MM.1S (cell line): ENCODE measurements at regions not wholly inside any gene's neighbourhood (a gene's known extent, or its start where the extent isn't known, plus 50 kb on each side); places are given as distances from the start of the nearest gene placed in this dataset.

Experiments used
- DNase-seq: peaks from one replicate; pipeline ENCODE4 v3.0.0-alpha.2; 2015
- H2AFZ ChIP-seq: fragments of 300-600 bp; sonication (generic); 2 replicates; pipeline ENCODE4 v1.6.0; 2016; ENCODE audit warnings: antibody characterized with exemption, low read length
- H3F3A ChIP-seq: fragments of 300-600 bp; sonication (generic); 2 replicates; pipeline ENCODE4 v1.6.1; 2016; ENCODE audit warnings: mild to moderate bottlenecking, antibody characterized with exemption, low read length, moderate library complexity, mixed read lengths; ENCODE audit not compliant: insufficient read depth
- H3K27ac ChIP-seq: fragments of 300-600 bp; sonication (generic); 2 replicates; pipeline ENCODE4 v1.5.1; 2016; ENCODE audit warnings: mild to moderate bottlenecking, low read length
- H3K27me3 ChIP-seq: fragments of 300-600 bp; sonication (generic); replicated peaks from 2 replicates; pipeline ENCODE4 v1.6.0; 2016; ENCODE audit warnings: low read length; ENCODE audit not compliant: insufficient read depth
- H3K36me3 ChIP-seq: fragments of 300-600 bp; sonication (generic); replicated peaks from 2 replicates; pipeline ENCODE4 v1.6.1; 2016; ENCODE audit warnings: mild to moderate bottlenecking, low read length, mixed read lengths; ENCODE audit not compliant: insufficient read depth
- H3K4me1 ChIP-seq: fragments of 300-600 bp; sonication (generic); 2 replicates; pipeline ENCODE4 v1.6.1; 2016; ENCODE audit warnings: low read length, mixed read lengths
- H3K4me2 ChIP-seq: fragments of 300-600 bp; sonication (generic); 2 replicates; pipeline ENCODE4 v1.6.0; 2016; ENCODE audit warnings: low read depth, low read length
- H3K4me3 ChIP-seq: fragments of 300-600 bp; sonication (generic); 2 replicates; pipeline ENCODE4 v1.5.1; 2016; ENCODE audit warnings: low read length, mixed read lengths
- H3K79me2 ChIP-seq: fragments of 300-600 bp; sonication (generic); 2 replicates; pipeline ENCODE4 v1.6.1; 2016; ENCODE audit warnings: mixed run types, low read length, mixed read lengths
- H3K9ac ChIP-seq: fragments of 300-600 bp; sonication (generic); 2 replicates; pipeline ENCODE4 v1.6.1; 2016; ENCODE audit warnings: low read length, mixed read lengths
- H3K9me2 ChIP-seq: fragments of 300-600 bp; sonication (generic); replicated peaks from 2 replicates; pipeline ENCODE4 v1.6.1; 2016; ENCODE audit warnings: mild to moderate bottlenecking, low read length, mixed read lengths; ENCODE audit not compliant: insufficient read depth
- H3K9me3 ChIP-seq: fragments of 300-600 bp; sonication (generic); replicated peaks from 2 replicates; pipeline ENCODE4 v1.6.1; 2016; ENCODE audit warnings: mild to moderate bottlenecking, low read length, mixed read lengths; ENCODE audit not compliant: insufficient read depth
- H4K20me1 ChIP-seq: fragments of 300-600 bp; sonication (generic); 2 replicates; pipeline ENCODE4 v1.6.1; 2016; ENCODE audit warnings: mild to moderate bottlenecking, low read length, moderate library complexity, mixed read lengths; ENCODE audit not compliant: insufficient read depth
- EZH2 ChIP-seq: fragments of 300-600 bp; sonication (generic); optimal IDR thresholded peaks from 2 replicates; pipeline ENCODE3; 2017; ENCODE audit warnings: low read depth, mild to moderate bottlenecking, antibody characterized with exemption, low read length, mixed read lengths
- EZH2phosphoT487 ChIP-seq: fragments of 300-600 bp; sonication (generic); IDR thresholded peaks from 2 replicates; pipeline ENCODE4 v1.6.1; 2018; ENCODE audit warnings: antibody characterized with exemption, low read length
- TF ChIP-seq, protein P1 (sequence below): fragments of 300-600 bp; sonication (generic); IDR thresholded peaks from 2 replicates; pipeline ENCODE4 v1.5.1; 2016; ENCODE audit warnings: antibody characterized with exemption, low read length, mixed read lengths

DNA sequence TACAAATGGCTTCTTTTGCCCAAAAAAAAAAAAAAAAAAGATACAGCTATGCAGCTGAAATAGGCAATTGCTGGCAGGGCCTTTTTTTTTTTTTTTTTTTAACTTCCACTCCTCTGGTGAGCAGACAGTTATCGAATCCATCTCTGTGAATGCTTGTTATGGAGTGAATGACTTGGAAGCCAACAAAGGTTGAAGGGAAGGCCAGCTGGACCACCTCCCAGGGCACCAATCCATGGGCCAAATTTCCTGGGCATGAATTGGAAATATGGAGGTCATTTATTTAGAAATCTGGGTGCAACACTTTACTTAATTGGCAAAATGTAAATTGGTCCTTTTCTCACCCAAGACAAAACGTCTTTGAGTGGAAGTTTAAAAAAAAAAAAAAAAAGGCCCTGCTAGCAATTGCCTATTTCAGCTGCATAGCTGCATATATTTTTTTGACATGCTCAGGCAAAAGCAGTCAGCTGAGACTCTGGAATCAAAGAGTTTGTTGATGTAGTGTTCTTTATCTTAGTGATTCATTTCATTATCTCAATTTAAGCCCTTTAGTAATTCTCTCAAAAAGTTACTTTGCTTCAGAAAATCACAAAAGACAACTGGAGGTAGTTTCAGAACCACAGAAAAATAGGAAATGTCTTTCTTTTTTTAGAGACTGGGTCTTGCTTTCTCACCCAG, 392.2 kb upstream of the KLF4 start:
- H2AFZ ChIP-seq: no peak overlapping the region

DNA sequence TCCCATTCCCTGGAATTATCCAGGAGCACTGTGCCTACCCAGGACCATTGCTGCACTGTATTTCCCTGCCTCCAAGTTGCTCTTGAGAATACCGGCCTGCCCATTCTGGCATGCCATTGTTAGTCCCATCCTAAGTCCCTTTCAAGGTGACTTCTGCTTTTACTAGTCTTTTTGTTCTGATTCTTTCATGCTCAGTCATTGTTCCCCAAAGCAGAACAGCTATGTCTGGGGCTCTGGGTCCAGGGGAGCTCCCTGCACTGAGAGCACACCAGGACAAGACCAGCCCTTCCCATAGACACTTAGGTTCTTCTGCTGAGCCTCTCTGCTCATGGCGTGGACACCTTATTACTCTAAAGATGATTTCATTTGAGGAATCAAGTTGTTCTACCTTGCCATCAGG, 388.9 kb upstream of the KLF4 start:
- H3K4me3 ChIP-seq: no peak overlapping the region
- no peak overlapping the region for H2AFZ ChIP-seq
- H3K4me2 ChIP-seq: no peak overlapping the region
- TF ChIP-seq, protein P1, sequence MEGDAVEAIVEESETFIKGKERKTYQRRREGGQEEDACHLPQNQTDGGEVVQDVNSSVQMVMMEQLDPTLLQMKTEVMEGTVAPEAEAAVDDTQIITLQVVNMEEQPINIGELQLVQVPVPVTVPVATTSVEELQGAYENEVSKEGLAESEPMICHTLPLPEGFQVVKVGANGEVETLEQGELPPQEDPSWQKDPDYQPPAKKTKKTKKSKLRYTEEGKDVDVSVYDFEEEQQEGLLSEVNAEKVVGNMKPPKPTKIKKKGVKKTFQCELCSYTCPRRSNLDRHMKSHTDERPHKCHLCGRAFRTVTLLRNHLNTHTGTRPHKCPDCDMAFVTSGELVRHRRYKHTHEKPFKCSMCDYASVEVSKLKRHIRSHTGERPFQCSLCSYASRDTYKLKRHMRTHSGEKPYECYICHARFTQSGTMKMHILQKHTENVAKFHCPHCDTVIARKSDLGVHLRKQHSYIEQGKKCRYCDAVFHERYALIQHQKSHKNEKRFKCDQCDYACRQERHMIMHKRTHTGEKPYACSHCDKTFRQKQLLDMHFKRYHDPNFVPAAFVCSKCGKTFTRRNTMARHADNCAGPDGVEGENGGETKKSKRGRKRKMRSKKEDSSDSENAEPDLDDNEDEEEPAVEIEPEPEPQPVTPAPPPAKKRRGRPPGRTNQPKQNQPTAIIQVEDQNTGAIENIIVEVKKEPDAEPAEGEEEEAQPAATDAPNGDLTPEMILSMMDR: no peak
- no peak for TF ChIP-seq EZH2phosphoT487
- no peak for TF ChIP-seq EZH2
- H4K20me1 ChIP-seq: no peaks in the 10 kb centered on the region
- H3K36me3 ChIP-seq: no peaks in the 10 kb centered on the region
- peaks cover 12% of the 10 kb centered on the region for H3K4me1 ChIP-seq
- no peak for DNase-seq
- H3K9me2 ChIP-seq: no peaks in the 10 kb centered on the region
- H3K9ac ChIP-seq: no peak overlapping the region
- H3K9me3 ChIP-seq: no peaks in the 10 kb centered on the region
- H3K27me3 ChIP-seq: no peaks in the 10 kb centered on the region
- H3F3A ChIP-seq: no peaks in the 10 kb centered on the region
- no peak overlapping the region for H3K27ac ChIP-seq
- no peaks in the 10 kb centered on the region for H3K79me2 ChIP-seq

More for the DNA sequence above, 392.2 kb upstream of the KLF4 start:
- H3K9ac ChIP-seq: no peak overlapping the region
- TF ChIP-seq EZH2 (no peak), EZH2phosphoT487 (no peak)
- TF ChIP-seq, protein P1: no peak
- H3K4me2 ChIP-seq: no peak overlapping the region
- no peaks in the 10 kb centered on the region for H3K27me3 ChIP-seq
- DNase-seq: no peak
- H3K9me2 ChIP-seq: no peaks in the 10 kb centered on the region
- H3K4me1 ChIP-seq: no peaks in the 10 kb centered on the region
- no peak overlapping the region for H3K27ac ChIP-seq
- H3K36me3 ChIP-seq: no peaks in the 10 kb centered on the region
- H3K9me3 ChIP-seq: no peaks in the 10 kb centered on the region
- H3K79me2 ChIP-seq: no peaks in the 10 kb centered on the region
- no peak overlapping the region for H3K4me3 ChIP-seq
- H3F3A ChIP-seq: no peaks in the 10 kb centered on the region
- H4K20me1 ChIP-seq: no peaks in the 10 kb centered on the region

DNA sequence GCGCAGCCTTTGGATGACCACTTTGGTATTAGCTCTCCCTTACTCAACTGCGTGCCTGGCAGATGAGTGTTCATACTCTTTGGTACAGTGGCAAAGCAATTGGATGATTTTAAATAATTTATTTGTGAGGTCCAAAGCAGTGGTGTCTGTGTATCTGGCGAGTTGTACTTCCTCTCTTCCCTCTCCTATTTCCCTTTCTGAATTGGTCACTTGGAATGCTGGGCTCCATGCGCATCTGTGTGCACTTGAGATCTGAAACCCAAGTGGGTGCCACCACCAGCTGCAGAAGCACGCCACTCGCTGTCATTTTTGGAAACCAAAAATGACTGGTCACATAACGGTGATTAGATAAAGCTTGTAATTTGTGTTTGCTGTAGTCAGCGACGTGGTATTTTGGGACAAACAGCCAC, 386.0 kb upstream of the KLF4 start:
- H3K36me3 ChIP-seq: no peaks in the 10 kb centered on the region
- no peaks in the 10 kb centered on the region for H3K79me2 ChIP-seq
- DNase-seq: no peak
- H3K9ac ChIP-seq: no peak overlapping the region
- H3K9me3 ChIP-seq: no peaks in the 10 kb centered on the region
- no peak overlapping the region for H3K27ac ChIP-seq
- H3F3A ChIP-seq: no peaks in the 10 kb centered on the region
- H3K4me3 ChIP-seq: no peak overlapping the region
- no peaks in the 10 kb centered on the region for H4K20me1 ChIP-seq
- peaks cover 12% of the 10 kb centered on the region for H3K4me1 ChIP-seq
- H2AFZ ChIP-seq: no peak overlapping the region
- TF ChIP-seq EZH2phosphoT487 (no peak), EZH2 (no peak)
- TF ChIP-seq, protein P1: no peak
- H3K9me2 ChIP-seq: no peaks in the 10 kb centered on the region
- H3K27me3 ChIP-seq: no peaks in the 10 kb centered on the region
- 0 out of 2 replicates have a peak overlapping the region, but pooled peaks have one; percentile 26 for H3K4me2 ChIP-seq
